ENCODE measurements at regions not wholly inside any gene's neighbourhood (a gene's known extent, or its start where the extent isn't known, plus 50 kb on each side); places are given as distances from the start of the nearest gene placed in this dataset.

- no peaks in the 10 kb centered on the region for H3K27me3 ChIP-seq (replicated peaks in 1 of 2; ENCODE audit: control insufficient read depth in 2 of 2, insufficient read depth in 2 of 2, low read length in 1 of 2)
- H2AFZ ChIP-seq (ENCODE audit: control insufficient read depth, low read depth, low read length): no peak overlapping the region
- CTCF ChIA-PET: no interaction called here
- H3K9me3 ChIP-seq (replicated peaks; ENCODE audit: control insufficient read depth, insufficient read depth, low read length): no peaks in the 10 kb centered on the region; the same call in 2 of the 3 replicates
- peak; percentile 69 for ATAC-seq
- no peaks in the 10 kb centered on the region for H3K4me1 ChIP-seq (ENCODE audit: control insufficient read depth, insufficient read depth, low read length)
- H3K27ac ChIP-seq (ENCODE audit: control insufficient read depth, insufficient read depth): no peak overlapping the region
- in situ Hi-C loops (cut with MboI): no loop called here
- H3K4me3 ChIP-seq: no peak overlapping the region
- 21% methylated on average over 3 of the region's 3 CpGs for WGBS (ENCODE audit: insufficient coverage, insufficient replicate concordance, low lambda C conversion rate, missing lambda C conversion rate)
- H3K79me2 ChIP-seq (ENCODE audit: control insufficient read depth, insufficient read depth, low read length): no peaks in the 10 kb centered on the region
- RAD21 ChIA-PET (ENCODE audit: unreplicated experiment): no interaction called here
- no peak overlapping the region for H3K9ac ChIP-seq (ENCODE audit: control insufficient read depth, insufficient read depth, low read length)
- no peaks in the 10 kb centered on the region for H4K20me1 ChIP-seq (ENCODE audit: control insufficient read depth, insufficient read depth)
- no peak overlapping the region for H3K4me2 ChIP-seq (ENCODE audit: control insufficient read depth, insufficient read depth)
- DNase-seq (ENCODE audit: low read depth, low spot score): no peak
- POLR2A ChIA-PET: no interaction called here
- SMC1A ChIA-PET (ENCODE audit: uncharacterized antibody, unreplicated experiment): no interaction called here
- H3K36me3 ChIP-seq (ENCODE audit: control insufficient read depth in 2 of 2, insufficient read depth in 2 of 2, low read length in 1 of 2): no peaks in the 10 kb centered on the region
- no peak for FAIRE-seq
- intact Hi-C loops (cut with micrococcal nuclease; ENCODE audit: unreplicated experiment): no loop called here
- no TSS peak for BruUV-seq (replicated peaks)
- no peak for TF ChIP-seq CBFB (IDR thresholded peaks at IDR 0.05; ENCODE audit: low read depth)
- no peak for TF ChIP-seq ZZZ3 (IDR thresholded peaks at IDR 0.05; ENCODE audit: control insufficient read depth, insufficient read length, low read depth)
- no peak for TF ChIP-seq MYC (IDR thresholded peaks at IDR 0.05; ENCODE audit: insufficient read depth, insufficient read length, insufficient replicate concordance, low read length, severe bottlenecking)
- TF ChIP-seq ZBTB4 (CRISPR knock-in tag; IDR thresholded peaks at IDR 0.05): no peak
- 0 out of 2 replicates have a peak, but pooled peaks have one; percentile 19 for TF ChIP-seq IRF4 (IDR thresholded peaks at IDR 0.05; ENCODE audit: low read depth, low read length)
- TF ChIP-seq ASH2L (IDR thresholded peaks at IDR 0.05; ENCODE audit: borderline replicate concordance, low read depth): no peak
- TF ChIP-seq IRF3 (IDR thresholded peaks at IDR 0.05): no peak
- TF ChIP-seq JUND (IDR thresholded peaks at IDR 0.05; ENCODE audit: low read depth, low read length): no peak
- no peak for TF ChIP-seq CREB1 (IDR thresholded peaks at IDR 0.05; ENCODE audit: low read depth)
- TF ChIP-seq SKIL (IDR thresholded peaks at IDR 0.05; ENCODE audit: low read depth, poor library complexity, severe bottlenecking): no peak
- TF ChIP-seq ZBTB40 (IDR thresholded peaks at IDR 0.05; ENCODE audit: borderline replicate concordance): no peak
- no peak for TF ChIP-seq MTA2 (IDR thresholded peaks at IDR 0.05; ENCODE audit: low read depth)
These were observed 67.9 kb downstream of the FAM47C start for GRCh38 chrX:37075892-37076595.
